GM10248 (cell line): ENCODE measurements at regions not wholly inside any gene's neighbourhood (a gene's known extent, or its start where the extent isn't known, plus 50 kb on each side); places are given as distances from the start of the nearest gene placed in this dataset.
A peak's percentile ranks its signal among the peaks of the same experiment; 100 is the strongest.

ENCODE experiments used
- CTCF ChIA-PET: fragments of 300-600 bp; sonication (Branson Sonifier 250); formaldehyde crosslinking; extraction: SDS; loops from one replicate; lab custom pipeline; 2021; ENCODE audit warnings: antibody characterized with exemption; lab: Yijun Ruan, JAX
- POLR2A ChIA-PET: fragments of 350-650 bp; sonication (Branson Sonifier 250); formaldehyde crosslinking; extraction: SDS; loops from one replicate; lab custom pipeline; 2020; ENCODE audit warnings: antibody characterized with exemption; lab: Yijun Ruan, JAX
- DNase-seq: peaks from one replicate; pipeline ENCODE4 v3.0.0; 2012; ENCODE audit errors: extremely low spot score
- CTCF ChIP-seq: IDR thresholded peaks from 2 replicates; pipeline ENCODE4 v1.5.1; 2012; ENCODE audit warnings: mild to moderate bottlenecking, low read depth; ENCODE audit errors: extremely low read depth, missing control alignments, control extremely low read depth

DNA sequence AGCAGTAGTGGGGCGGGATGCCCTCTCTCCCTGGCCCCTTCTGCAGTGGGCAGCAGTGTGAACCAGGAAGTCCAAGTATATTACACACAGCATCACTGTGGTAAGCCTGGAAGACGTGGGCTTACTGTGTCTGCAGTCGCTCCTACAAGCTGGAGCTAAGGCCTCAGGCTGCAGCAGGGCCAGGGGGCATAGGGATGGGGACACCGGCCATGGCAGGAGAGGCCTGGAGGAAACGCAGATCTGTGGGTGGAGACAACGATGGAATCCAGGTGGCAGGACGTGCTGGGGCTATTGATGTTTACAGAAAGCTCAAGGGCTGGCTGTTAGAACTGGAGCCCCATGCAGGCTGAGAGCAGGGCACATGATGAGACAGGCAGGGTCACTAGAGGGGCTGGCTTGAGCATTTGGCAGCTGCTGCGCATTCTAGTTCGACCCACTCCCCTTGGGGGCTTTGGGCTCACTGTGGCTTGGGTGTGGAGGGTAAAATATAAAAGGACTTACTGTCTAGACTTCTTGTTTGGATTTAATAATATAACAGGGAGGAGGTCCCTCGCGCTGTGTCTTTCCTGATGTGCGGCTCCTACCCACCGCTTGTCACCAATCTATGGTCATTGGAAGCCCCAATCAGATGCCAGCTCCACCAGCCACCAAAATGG is 539.5 kb downstream of the TBC1D22A start:
- no peak for TF ChIP-seq CTCF
- CTCF ChIA-PET = no interaction called here
- DNase-seq = no peak
- POLR2A ChIA-PET = no interaction called here

DNA sequence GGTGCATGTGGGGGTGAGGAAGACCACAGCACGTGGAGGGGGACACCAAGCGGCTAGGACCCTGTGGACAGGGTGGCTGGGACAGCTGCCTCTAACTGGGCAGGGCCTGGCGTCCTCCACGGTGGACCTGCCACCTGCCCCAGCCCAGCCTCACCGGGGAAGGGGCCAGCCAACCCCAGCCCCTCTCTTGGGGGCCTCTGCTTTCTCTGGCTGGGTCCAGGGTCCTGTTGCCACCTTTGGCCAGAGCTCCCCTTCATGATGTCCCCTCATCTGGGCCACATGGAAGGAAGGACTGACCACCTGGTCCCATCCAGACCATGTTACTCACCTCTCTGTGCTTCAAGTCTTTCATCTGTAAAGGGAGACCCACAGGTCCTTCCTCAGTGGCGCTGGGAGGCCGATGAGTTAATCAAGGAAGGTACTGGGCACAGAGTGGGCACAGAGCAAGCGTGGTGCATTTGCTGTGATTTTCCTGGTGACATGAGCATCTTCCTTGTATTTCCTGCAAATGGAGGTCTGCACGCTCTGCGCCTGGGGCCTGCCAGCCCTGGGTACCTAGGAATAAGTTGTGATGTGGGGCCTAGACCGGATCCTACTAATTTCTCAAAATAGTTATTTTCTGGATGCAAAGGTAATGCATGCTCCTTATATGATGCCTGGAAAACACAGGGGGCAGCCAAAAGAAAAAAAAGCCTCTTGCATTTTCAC is 538.4 kb downstream of the TBC1D22A start:
- ChIA-PET CTCF (no interaction called here), POLR2A (no interaction called here)
- DNase-seq = no peak
- TF ChIP-seq CTCF = no peak

DNA sequence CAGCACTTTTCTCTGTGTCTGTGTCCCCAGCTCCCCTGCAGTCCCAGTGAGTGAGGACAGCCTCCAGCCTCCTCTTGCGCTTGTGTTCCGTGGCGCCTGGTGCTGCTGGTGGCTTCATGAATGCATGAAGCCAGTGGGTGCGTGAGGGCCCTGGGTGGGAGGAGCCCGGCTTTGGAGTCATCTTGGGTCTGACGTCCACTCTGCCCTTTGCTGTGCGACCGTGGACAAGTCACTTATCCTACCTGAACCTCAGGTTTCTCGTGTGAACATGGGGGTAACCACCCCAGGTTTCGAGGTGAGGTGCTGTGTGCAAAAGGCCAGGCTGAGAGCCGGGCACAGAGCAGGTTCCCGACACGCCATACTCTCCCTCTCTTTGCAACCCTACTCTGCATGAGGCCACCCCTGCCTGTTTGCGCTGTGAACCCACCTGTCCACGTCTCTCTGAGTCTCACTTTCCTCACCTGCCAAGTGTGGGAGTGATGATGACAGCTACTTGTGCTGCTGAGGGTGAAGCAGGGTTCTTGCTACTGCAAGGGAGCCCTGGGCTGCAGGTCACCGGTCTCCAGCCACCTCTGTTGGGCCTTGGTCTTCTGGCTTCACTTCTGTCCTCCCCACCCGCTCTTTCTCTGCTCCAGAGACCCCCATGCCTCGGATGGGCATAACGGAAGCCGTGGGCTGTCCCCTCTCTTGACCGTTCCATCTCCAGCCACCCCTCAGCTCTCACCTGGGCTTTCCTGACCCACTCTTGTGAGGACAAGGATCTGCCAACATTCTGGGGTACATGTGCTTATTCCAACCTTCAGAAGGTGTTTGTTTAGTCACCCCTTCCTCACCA is 537.6 kb downstream of the TBC1D22A start:
- no peak for TF ChIP-seq CTCF
- ChIA-PET CTCF (no interaction called here), POLR2A (no interaction called here)
- peak; percentile 11 for DNase-seq

GRCh38 chr22:47299211-47299862 is 536.9 kb downstream of the TBC1D22A start:
- TF ChIP-seq CTCF = no peak
- no peak for DNase-seq
- ChIA-PET CTCF (no interaction called here), POLR2A (no interaction called here)

DNA sequence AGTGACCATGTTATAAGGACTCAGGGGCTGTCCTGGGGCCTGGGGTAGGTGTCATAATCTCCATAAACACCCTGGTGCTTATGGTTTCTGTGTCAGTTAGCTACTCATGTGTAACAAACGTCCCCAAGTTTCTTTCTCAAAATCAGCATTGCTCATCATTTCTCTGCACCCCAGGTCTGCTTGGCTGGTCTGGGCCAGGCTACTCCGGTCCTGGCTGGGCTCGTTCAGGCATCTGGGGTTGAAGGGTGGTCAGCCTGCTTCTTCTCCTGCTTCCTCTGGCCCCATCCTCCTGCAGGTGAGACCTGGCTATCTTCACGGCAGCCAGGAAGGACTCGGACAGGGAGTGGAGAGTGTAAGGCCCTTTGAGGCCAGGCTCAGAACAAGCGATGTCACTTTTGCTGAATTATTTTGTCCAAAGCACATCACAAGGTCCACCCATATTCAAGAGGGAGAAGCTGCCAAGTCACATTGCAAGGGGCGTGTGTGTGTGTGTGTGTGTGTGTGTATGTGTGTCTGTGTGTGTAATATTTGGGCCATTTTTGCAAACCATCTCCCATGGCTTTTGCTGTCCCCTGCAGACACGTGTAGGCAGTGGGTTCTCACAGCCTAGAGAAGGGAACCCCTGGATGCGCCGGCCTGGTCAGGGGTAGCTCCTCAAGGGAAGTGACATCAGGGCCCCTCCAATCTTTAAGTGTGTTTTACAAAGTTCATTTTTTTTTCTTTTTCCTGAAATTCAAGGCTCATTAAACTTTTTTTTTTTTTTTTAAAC is 535.8 kb downstream of the TBC1D22A start:
- peak; percentile 10 for DNase-seq
- ChIA-PET POLR2A (no interaction called here), CTCF (no interaction called here)
- TF ChIP-seq CTCF = no peak
